ENCODE measurements at regions not wholly inside any gene's neighbourhood (a gene's known extent, or its start where the extent isn't known, plus 50 kb on each side); places are given as distances from the start of the nearest gene placed in this dataset.

DNA sequence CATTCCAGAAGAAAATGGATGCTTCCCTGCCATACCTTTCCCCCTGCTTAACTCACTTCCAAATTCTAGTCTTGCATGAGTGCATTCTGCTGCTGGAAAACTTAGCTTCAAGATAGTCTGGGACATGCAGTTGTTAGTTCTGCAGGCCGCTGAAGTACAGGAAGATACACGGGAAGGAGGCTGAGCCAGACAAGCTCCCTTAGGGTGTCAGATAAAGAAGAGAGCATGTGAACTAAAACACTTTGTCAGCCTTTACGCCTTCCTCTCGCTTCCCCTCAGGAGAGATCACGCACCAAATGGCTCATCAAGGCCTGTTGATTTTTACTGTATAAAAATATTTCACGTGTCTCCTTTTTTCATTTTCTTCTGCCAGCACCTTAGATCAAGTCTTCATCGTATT, 420.7 kb downstream of the INSC start:
- no peak for DNase-seq (ENCODE audit: low read depth in 2 of 3, low spot score in 1 of 3)

DNA sequence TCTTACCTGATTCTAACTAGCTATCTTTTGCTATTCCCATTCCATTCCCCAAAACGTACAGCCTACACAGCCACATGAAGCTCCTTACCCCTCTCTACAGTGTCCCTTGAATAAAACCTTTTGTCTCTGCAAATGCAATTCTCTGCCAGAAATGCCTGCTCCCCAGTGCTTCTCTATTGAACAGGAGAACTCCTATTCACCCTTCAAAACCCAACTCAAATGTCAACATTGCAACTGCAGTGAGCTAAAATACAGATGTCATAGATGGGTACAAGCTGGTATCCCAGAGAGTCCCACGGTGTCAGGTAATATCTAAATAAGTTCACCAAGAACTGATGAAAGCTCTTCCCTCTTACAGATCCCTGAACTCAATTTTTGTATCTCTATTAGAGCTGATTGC, 421.7 kb downstream of the INSC start:
- no peak for DNase-seq (ENCODE audit: low read depth in 2 of 3, low spot score in 1 of 3)

DNA sequence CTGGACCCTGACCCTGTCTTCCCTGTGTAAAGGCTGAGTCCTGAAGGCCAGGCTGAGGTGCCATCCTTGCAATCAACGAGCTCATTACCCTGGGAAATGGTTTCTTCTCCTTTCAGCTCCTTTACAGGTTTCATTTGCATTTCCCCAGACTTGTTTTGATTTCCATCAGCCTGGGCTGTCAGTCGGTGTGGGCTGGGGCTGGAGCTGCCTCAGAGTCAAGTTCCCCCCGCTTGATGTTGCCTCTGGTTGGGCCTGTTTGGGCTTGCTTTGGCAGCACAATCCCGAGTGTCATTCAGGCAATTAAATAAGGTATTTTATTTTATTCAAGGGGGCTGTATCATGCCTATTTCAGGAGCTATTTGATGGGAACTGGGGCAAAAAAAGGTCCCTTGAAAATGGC, 424.9 kb downstream of the INSC start:
- no peak for DNase-seq (ENCODE audit: low read depth in 2 of 3, low spot score in 1 of 3)

DNA sequence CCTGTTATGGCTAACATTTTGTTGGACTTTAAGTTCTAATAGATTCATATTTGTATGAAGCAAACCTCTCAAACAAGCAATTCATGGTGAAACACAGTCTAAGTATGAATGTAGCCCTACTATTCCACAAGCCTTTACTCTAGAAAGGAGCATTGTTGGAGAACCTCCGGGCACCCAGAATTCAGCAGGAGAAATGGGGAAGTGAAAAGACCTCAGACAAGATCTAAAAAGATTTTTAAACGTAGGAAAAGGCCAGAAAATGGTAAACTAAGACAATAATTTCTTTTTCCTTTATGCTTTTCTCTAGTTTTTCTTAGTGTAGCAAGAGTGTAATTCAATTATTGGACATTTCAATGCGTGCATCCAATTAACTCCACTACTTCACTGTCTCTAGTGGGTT, 426.4 kb downstream of the INSC start:
- DNase-seq (ENCODE audit: low read depth in 2 of 3, low spot score in 1 of 3), result no peak

DNA sequence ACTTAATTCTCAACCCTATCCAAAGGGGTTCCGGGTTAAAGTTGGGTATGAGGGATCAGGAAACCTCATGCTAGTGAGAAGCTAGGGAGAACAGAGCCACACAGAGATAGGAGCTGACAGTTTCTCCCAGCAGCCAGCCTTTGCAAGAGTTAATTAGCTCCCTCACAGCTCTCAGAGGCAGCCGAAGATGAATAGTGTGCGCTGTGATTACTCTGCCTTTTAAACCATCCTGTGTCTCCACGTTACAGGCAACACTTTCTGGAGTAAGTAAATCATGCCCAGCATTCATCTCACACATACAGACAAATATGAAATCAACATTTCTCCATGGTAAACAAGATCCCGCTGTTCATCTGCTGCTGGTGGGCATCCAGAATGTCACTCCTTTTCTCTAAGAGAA, 429.6 kb downstream of the INSC start:
- no peak for DNase-seq (ENCODE audit: low read depth in 2 of 3, low spot score in 1 of 3)

DNA sequence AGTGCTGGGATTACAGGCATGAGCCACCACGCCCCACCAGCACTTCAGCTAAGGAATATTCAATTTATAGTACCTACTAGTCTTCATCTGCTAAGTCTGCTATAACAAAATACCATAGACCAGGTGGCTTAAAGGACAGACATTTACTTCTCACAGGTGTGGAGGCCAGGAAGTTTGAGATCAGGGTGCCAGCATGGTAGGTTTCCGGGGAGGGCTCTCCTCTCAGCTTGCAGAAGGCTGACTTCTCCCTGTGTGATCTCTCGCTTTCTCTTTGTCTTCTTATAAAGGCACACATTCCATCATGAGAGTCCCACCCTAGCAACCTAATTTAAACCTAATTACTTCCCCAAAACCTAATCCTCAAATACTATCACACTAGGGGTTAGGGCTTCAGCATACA, 433.0 kb downstream of the INSC start:
- no peak for DNase-seq (ENCODE audit: low read depth in 2 of 3, low spot score in 1 of 3)

DNA sequence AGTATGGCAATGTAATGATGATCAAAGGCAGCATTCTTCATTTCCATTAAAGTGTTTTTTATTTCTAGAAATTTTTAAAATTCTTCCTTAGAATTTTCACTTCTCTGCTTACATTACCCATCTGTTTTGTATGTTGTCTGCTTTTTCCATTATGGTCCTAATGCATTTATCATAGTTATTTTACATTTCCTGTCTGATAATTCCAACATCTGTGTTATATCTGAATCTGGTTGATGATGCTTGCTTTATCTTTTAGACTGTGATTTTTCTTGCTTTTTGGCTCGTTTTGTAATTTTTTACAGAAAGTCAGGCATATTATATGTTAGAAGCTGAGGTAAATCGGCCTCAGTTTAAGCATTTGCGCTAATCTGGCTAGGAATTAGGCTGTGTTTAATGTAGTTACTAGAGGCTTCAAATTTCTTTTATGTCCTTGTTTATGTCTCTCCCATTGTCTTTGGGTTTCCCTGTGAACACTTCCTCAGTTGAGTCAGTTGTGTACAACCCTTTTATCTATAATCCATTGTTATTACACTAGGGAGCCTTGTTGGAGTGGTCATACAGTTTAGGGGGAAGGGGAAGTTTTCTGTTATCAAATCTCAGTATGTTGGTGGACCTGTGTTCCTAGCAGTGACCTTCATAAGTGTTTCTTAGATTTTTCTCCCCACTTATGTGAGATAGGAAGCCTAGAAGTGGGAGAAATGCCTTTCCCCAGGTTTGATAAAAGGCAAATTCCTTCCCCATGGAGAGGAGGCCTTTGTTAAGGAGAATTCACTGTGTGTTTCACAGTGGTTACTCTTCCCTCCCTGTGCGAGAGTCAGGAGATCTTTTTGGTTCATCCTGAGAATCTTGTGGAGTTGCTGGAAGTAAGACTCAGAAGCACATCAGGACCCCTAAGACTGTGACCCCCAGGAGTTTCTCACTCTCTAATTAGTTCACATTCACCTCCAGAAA, 437.5 kb downstream of the INSC start:
- DNase-seq (ENCODE audit: low read depth in 2 of 3, low spot score in 1 of 3), result no peak

DNA sequence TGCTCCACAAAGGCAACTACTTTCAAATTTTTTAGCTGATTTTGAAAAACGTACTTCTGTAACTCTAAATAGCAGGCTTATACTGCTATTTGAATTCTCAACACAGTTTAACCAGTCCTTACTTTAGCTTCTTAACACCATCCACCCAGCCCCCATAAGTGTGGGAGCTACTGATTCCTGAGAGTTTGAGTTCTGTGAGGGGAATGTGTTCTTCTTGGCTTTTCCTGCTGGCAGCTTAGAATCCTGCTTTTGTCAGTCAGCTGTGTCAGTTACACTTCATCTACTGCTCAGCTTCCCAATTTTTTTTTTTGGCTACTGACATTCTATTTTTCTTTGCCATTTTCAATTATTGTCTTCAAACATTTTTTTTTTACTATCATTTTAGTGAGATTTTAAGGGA, 440.4 kb downstream of the INSC start:
- DNase-seq (ENCODE audit: low read depth in 2 of 3, low spot score in 1 of 3), result no peak

DNA sequence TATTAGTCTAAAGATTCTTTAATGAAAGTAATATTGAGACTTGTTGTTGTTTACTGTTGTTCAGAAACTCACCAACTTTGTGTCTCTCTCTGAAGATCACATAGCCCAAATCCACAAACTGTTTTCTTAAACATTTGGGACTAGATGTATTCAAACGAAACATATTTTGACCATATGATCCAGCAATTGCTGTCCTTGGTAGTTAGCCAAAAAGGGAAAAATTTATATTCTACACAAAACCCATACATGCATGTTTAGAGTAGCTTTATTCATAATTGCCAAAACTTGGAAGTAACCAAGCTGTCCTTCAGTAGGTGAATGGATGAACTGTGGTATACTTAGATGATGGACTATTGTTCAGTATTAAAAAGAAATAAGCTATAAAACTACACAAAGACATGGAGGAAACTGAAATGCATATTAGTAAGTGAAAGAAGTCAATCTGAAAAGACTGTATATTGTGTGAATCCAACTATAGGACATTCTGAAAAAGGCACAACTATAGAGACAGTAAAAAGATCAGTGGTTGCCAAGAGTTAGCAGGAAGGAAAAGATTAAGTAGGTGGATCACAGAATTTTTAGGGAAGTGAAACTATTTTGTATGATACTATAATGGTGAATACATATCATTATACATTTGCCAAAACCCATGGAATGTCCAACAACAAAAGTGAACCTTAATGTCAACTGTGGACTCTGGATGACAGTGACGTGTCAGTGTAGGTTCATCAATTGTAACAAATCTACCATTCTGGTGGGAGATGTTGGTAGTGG, 442.9 kb downstream of the INSC start:
- no peak for DNase-seq (ENCODE audit: low read depth in 2 of 3, low spot score in 1 of 3)

DNA sequence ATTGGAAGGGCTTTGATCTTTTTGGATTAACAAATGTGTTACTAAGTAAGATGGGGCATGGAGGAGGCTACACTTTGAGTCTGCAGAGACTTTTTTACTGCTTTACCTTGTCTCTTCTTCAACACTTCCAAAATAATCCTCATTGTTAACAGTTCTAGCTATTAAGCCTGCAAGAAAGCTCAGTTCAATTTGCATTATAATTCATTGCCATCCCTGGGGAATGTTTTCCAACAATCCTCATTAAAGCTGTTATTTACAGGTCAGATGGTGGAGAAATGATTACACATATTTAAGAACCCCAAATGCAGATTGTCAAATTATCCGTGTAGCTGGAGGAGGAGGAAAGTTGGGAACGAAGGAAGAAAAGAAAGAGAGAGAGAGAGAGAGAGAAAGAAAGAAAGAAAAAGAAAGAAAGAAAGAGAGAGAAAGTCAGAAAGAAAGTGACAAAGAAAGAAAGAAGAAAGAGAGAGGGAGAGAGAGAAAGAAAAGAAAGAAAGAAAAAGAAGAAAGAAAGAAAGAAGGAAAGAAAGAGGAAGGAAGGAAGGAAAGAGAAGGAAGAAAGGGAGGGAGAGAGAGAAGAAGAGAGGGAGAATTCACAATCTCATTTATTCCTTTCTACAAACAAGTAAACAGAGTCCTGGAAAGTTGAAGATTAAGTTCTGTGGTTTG, 443.9 kb downstream of the INSC start:
- DNase-seq (ENCODE audit: low read depth in 2 of 3, low spot score in 1 of 3), result no peak

DNA sequence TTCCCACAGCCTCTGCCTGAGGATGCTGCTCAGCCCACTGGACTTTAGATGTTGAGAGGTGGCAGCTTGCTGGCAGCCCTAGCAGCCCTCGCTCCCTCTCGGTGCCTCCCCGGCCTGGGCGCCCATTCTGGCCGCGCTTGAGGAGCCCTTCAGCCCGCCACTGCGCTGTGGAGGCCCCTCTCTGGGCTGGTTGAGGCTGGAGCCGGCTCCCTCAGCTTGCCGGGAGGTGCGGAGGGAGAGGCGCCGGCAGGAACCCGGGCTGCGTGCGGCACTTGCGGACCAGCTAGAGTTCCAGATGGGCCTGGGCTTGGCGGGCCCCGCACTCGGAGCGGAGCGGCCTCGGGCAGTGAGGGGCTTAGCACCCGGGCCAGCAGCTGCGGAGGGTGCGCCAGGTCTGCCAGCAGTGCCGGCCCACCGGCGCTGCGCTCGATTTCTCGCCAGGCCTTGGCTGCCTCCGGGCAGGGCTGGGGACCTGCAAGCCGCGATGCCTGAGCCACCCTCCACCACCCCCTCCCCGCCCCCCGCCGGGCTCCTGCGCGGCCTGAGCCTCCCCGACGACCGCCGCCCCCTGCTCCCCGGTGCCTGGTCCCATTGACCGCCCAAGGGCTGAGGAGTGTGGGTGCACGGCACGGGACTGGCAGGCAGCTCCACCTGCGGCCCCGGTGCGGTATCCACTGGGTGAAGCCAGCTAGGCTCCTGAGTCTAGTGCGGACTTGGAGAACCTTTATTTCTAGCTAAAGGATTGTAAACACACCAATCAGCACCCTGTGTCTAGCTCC, 446.2 kb downstream of the INSC start:
- no peak for DNase-seq (ENCODE audit: low read depth in 2 of 3, low spot score in 1 of 3)

DNA sequence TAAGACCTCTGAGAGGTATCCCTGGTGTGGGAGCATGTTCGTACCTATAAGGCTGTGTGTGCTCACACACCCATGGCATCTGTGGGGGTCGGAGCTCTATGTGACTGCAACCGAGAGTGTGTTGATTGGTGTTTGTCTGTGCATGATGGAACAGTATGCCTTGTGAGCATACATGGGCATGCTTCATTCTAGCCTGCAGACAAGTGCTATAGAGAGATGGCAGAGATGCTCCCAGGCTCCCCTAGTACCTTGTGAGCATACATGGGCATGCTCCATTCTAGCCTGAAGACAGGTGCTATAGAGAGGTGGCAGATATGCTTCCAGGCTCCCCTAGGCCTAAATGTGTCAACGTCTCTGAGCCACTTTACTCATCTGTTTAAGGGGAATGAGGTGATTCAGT, 447.5 kb downstream of the INSC start:
- DNase-seq (ENCODE audit: low read depth in 2 of 3, low spot score in 1 of 3), result no peak

DNA sequence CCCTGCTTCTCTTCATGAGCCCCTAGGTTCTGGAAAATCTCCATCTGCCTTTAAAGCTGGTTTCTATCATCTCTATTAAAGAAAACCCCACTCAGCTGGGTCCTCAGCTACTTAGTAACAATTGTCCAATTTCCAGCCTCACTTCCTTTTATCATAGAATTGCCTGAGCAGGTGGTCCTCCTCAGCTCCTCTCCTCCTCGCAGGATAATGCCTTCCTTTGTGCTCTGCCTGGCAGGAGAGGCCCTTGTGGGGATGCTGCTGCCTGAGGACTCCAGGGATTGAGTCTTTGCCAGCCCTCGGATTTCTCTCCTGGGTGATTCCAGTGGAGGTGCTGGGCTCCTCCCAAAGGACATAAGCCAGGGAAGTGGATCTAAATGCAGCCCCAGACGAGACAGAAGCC, 448.3 kb downstream of the INSC start:
- DNase-seq (ENCODE audit: low read depth in 2 of 3, low spot score in 1 of 3), result no peak

DNA sequence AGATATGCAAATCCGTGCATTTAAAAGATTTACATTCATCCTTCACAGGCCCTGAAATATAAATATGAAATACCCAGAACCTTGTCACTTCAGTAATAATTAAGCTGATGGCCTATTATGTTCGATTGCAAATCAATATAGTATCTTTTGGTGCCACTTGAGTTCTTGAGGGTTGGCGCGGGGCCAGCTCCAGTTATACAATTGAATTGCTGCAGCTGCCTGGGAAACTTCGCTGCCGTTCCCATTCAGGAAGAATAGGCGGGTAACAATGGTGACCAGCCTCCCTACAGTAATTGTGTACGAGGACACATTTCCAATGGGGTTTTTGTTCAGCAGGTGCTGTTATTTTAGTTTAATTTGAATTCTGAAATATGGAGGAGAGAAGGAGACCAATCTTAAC, 451.2 kb downstream of the INSC start:
- no peak for DNase-seq (ENCODE audit: low read depth in 2 of 3, low spot score in 1 of 3)

DNA sequence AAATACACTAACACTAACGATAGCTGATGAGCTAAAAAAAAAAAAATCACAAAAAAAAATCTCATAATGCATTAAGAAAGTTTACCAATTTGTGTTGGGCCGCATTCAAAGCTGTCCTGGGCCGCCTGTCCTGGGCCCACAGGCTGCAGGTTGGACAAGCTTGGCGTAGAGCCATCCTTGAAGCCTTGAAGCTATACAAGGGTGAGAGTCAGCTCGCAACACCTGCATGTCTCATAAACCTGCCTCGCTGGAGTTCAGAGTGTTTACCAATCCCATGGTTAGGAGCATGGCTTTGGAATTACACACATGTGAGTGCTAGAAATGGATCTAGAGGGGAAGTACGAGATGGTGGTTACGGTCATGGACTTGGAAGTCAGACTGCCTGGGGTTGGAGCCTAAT, 453.7 kb downstream of the INSC start:
- no peak for DNase-seq (ENCODE audit: low read depth in 2 of 3, low spot score in 1 of 3)

DNA sequence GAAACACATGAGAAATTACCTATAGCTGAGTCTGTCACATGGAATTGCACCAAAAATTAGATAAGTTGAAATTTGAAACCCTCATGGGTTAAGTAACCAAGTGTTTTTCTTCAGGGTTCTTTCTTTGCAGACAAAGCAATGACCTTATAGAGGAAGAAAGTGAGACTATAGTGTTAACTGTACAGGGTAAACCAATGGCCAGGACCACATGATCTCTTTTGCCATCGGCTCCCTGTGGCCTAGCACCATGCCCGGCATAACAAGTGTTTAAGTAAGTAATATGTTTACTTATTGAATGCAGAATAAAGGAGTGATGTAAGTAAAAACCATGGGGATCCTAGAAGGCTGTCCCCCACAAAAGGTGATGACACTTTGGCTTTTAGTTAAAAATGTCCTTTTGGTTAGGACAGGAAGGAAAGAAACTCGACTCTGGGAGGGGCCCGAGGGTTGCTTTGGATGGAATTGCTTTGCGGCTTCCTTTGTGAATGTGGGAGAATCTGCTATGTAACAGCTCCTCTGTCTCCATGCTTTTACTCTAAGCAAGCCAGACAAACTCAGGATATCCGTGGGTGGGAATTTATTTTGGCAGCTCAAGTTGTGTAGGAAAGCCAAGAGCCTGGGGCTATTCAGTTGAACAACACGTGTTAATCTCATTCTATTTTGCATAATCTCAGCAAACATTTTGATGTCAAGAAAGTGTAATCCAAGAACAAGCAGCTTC, 454.7 kb downstream of the INSC start:
- DNase-seq (ENCODE audit: low read depth in 2 of 3, low spot score in 1 of 3), result no peak

DNA sequence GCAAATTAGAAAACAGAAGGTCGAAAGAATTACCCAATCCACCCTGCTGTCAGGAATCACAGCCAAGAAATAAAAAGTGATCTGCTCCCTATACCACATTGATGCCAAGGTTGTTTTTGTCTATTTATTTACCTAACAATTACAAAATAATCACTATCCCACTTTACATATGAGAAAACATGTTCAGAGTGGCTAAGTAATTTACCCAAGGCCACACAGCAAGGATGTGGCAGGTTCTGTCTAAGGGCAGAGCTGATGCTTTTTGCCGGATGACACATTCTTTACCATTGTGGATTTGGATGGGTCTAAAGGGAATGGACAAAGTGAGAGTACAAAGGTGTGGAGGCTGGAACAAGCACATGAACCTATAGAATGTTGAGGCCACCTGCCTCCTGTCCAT, 460.7 kb downstream of the INSC start:
- DNase-seq (ENCODE audit: low read depth in 2 of 3, low spot score in 1 of 3), result no peak

DNA sequence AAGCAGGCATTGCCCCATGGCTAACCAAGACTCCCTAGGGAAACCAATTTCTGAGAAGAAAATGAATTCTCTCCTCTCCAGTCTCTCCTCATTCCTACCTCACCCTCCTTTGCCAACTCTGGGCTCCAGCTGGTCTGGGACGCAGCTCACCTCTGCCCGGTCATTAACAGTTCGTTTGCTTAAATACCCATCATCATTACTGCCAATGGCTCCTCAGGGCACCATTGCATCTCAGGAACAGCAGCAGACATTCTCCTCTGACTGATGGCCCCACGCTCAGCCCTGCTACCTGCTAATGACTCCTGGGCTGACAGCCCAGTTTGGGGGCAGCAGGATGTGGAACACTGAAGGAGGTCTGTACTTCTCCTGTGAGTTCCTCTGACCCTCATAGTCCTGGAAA, 462.0 kb downstream of the INSC start:
- DNase-seq (ENCODE audit: low read depth in 2 of 3, low spot score in 1 of 3), result no peak

DNA sequence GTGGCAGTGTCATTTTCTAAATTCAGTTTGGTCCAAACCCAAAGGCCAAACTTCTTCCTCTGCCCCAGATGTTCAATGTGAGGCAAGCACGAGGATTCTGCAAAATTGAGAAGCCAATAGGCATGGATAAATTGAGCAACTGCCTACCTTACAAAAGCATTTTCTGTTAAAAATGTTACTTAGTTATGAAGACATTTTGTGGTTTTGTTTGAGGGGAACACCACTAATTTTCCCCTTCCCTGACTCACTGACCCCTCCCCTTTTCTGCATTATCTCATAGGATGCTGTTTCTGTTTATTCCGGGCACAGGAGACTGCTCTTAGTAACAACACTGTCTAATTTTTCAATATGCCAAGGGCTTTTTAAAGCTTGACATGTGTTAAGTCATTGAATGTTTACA, 462.8 kb downstream of the INSC start:
- no peak for DNase-seq (ENCODE audit: low read depth in 2 of 3, low spot score in 1 of 3)

DNA sequence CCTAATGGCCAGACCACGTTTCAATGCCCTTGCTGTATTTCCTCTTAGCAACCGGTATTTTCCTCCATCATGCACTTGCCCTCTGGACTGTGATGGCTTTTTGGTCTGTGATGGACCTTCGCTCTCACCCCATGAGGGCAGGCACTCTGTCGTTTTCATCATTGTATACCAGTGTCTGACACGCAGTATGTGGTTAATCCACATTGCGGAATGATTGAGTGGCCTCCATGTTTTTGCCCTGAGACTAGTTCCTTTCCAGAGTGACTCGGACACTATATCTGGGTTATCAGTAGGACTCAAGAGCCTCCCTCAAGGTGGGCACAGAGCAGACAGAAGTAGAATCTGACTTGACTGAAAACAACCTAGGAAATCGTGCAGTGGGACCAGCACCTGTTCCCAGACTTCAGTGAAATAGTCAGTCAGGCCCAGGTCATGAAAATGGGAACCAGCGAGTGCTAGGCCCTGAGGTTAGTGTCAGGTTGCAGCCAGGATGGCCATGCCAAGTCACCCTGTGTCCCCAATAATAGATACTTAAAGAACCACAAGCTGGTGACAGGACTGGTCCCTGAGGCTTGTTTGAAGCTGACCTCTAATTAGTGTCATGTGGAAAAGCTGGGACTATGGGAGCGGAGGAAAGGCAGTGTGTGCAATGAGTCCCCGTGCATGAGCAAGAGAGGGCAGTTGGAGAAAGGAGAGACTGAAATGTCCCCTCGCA, 464.7 kb downstream of the INSC start:
- DNase-seq (ENCODE audit: low read depth in 2 of 3, low spot score in 1 of 3), result no peak
